ENCODE measurements at regions not wholly inside any gene's neighbourhood (a gene's known extent, or its start where the extent isn't known, plus 50 kb on each side); places are given as distances from the start of the nearest gene placed in this dataset. TPM values are rescaled to one million over a fixed set of nuclear protein-coding genes. Genes with fewer than 3 reads are reported as not detected.

Small RNA genes in the stretch of these regions (small RNA-seq; reads per million reads assigned to genes)
- not detected for gene RF00072 (ENCODE audit: insufficient read depth)
